GM19463 (cell line): ENCODE measurements at regions not wholly inside any gene's neighbourhood (a gene's known extent, or its start where the extent isn't known, plus 50 kb on each side); places are given as distances from the start of the nearest gene placed in this dataset.
"Not testable (repeated sequence)": the region's sequence is repeated elsewhere in the genome, so short reads cannot be mapped to it uniquely, and the experiment has no call there.

Source experiments
- ATAC-seq: cut with Tn5 transposase; IDR thresholded peaks from one replicate; pipeline ENCODE4 v1.9.1; 2021; ENCODE audit warnings: mild to moderate bottlenecking, moderate library complexity; ENCODE audit not compliant: unreplicated experiment

DNA sequence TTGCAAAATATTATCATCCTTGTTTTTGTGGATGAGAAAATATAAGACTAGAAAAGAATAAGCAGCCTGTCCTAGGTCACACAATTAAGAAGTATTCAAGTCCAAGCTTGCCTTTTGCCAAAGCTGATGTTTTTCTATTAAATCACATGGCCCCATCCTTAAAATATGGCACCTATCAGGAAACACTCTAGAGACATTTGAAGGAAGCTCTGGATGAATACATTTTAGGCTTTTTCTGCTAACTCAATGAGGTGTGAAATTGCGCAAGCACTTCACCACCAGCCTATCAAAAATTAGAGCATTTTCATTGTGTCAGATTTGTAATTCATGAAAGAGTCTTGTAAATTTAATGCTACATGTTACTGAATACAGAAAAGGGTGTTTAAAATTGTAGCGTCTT, 251.1 kb upstream of the MAD2L1 start:
- ATAC-seq: no peak

- no peak for ATAC-seq
Measured at GRCh38 chr4:120316416-120316815, 249.8 kb upstream of the MAD2L1 start.

DNA sequence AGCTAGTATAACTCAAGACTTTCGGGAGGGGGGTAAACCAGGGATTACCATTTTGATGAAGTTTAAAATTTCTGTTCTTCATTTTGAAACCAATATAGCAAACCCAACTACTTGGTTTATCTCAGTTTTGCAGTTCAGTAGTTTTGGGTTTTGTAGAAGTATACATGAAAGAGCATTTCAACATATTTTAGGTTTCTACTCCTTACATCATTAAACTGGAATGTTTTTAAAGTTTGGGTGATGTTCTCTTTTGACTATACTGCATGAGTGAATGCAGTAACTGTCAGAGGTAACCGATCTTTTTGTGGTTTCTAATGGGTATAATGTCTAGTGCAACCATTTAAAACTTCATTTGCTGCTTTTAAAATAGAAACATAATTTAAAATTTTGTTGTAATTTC, 248.3 kb upstream of the MAD2L1 start:
- no peak for ATAC-seq

DNA sequence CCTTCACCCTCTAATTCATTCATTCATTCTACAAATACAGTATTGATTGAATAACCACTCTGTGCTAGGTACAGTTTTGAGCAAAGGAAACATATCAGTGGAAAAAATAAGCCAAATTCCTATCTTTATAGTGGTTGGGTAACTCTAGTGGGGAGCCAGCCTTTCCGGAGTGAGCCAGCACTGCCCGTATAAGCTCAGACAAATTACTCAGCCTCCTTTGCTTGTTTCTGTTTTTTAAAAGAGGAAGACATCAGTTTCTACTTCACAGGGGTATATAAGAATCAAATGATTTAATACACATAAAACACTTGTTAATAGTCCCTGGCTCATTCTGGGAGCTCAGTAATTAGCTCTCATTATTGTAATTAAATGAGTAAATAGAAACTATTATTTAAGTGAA, 238.2 kb upstream of the MAD2L1 start:
- ATAC-seq: no peak

GRCh38 chr4:120299631-120300030, 233.0 kb upstream of the MAD2L1 start:
- ATAC-seq: no peak

GRCh38 chr4:120293341-120293740, 226.7 kb upstream of the MAD2L1 start:
- no peak for ATAC-seq

DNA sequence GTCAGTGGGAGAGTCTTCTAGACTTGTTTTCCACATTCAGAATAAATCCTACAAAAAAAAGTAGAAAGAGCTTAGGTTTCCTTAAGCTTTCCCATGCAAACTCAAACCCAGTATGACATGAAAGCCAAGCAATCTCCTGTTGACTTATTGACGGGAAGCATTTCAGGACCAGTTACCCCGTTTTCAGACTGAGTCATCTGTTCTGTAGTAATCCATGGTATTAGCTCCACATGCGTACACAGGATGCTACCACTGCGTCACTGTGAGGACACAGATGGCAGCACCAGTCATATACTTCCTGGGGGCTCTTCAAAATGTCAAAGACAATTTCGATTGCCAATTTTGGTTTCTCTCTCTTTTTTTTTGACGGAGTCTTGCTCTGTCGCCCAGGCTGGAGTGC, 224.9 kb upstream of the MAD2L1 start:
- no peak for ATAC-seq

DNA sequence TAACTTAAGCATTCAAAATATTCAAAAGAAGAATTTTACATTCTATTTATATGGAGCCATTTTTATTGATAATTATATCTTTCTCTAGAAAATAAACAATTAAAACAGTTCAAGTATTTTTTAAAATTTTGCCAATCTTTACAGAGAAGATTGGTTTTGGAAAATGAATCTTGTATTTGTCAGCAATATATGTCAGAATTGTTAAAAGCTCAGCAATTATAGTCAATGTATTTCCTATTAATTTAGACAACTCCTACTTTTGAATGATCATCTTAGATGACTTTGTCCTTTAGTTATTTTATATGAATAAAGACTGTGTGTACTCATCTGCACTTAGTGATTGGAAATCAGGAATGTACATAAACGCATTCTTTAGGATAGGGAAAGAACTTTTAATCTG, 223.9 kb upstream of the MAD2L1 start:
- ATAC-seq: no peak

GRCh38 chr4:120286813-120287212, 220.2 kb upstream of the MAD2L1 start:
- no peak for ATAC-seq

- no peak for ATAC-seq
Measured at GRCh38 chr4:120281581-120281980, 214.9 kb upstream of the MAD2L1 start.

GRCh38 chr4:120277391-120277790, 210.7 kb upstream of the MAD2L1 start:
- ATAC-seq: no peak

GRCh38 chr4:120266602-120267001, 200.0 kb upstream of the MAD2L1 start:
- no peak for ATAC-seq

- no peak for ATAC-seq
Measured at GRCh38 chr4:120263618-120264017, 197.0 kb upstream of the MAD2L1 start.

DNA sequence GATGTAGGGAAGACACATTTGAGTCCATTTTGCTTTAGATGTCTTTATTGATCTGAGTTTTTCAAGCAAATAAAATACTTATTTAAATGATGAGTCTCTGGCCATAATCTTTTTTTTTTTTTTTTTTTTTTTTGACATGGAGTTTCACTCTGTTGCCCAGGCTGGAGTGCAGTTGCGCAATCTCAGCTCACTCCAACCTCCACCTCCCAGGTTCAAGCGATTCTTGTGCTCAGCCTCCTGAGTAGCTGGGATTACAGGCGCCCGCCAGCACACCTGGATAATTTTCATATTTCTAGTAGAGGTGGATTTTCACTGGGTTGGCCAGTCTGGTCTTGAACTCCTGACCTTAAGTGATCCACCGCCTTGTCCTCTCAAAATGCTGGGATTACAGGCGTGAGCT, 194.5 kb upstream of the MAD2L1 start:
- no peak for ATAC-seq

DNA sequence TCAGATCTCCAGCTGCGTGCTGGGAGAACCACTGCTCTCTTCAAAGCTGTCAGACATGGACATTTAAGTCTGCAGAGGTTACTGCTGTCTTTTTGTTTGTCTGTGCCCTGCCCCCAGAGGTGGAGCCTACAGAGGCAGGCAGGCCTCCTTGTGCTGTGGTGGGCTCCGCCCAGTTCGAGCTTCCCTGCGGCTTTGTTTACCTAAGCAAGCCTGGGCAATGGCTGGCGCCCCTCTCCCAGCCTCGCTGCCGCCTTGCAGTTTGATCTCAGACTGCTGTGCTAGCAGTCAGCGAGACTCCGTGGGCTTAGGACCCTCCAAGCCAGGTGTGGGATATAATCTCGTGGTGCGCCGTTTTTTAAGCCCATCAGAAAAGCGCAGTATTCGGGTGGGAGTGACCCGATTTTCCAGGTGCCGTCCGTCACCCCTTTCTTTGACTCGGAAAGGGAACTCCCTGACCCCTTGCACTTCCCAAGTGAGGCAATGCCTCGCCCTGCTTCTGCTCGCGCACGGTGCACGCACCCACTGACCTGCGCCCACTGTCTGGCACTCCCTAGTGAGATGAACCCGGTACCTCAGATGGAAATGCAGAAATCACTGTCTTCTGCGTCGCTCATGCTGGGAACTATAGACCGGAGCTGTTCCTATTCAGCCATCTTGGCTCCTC, 189.6 kb upstream of the MAD2L1 start:
- ATAC-seq: not testable (repeated sequence)

GRCh38 chr4:120238277-120238973, 171.8 kb upstream of the MAD2L1 start:
- no peak for ATAC-seq

DNA sequence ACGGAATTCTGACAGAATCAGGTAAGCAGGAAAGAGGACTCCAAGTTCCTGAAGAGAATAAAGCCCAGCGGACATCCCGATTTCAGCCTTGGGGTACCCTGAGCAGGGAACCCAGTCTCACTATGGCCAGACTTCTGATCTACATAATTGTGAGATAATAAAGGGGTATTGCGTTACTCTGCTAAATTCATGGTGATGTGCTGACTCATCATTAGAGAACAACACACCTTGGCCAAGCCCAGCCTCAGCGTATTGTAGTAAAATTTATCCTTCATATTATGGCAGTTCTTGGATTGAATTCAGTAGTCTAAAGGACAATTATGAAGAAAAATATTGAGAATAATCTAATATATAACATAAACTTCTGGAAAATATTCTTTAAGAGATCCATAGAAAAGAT, 170.2 kb upstream of the MAD2L1 start:
- ATAC-seq: no peak

- no peak for ATAC-seq
Measured at GRCh38 chr4:120232050-120232449, 165.4 kb upstream of the MAD2L1 start.

- no peak for ATAC-seq
Measured at GRCh38 chr4:120228086-120228485, 161.4 kb upstream of the MAD2L1 start.

DNA sequence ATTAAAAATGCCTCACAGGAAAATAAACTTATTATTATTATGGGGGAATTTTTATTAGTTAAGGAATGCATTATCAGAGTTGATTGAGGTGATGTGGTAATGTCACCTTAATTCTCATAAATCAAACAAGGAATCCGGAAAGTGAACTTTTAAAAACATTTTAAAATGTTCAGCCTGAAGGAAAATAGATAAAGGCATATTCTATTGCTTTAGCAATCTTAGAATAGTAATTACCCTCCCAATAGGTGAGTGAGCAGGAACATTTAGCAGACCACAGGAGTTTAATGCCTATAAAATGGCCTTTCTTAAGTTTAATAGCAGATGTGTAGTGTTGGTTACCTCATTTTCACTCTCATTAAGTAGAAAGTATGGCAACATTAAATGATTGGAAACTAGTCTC, 160.9 kb upstream of the MAD2L1 start:
- ATAC-seq: no peak

DNA sequence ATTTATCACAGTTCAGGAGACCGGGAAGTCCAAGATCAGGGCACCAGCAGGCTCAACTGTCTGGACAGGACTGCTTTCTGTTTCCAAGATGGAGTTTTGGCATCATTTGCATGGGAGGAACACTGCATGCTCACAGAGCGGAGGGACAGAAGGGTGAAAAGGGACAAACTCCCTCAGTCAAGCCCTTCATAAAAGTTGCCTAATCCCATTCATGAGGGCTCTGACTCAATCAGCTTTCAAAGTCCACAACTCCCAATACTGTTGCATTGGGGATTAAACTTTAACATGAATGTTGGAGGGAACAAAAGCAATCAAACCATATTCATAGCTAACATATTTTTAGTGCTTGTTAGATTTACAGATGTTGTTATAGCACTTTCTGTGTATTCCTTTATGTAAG, 158.9 kb upstream of the MAD2L1 start:
- no peak for ATAC-seq

- ATAC-seq: no peak
Measured at GRCh38 chr4:120218981-120219380, 152.3 kb upstream of the MAD2L1 start.

DNA sequence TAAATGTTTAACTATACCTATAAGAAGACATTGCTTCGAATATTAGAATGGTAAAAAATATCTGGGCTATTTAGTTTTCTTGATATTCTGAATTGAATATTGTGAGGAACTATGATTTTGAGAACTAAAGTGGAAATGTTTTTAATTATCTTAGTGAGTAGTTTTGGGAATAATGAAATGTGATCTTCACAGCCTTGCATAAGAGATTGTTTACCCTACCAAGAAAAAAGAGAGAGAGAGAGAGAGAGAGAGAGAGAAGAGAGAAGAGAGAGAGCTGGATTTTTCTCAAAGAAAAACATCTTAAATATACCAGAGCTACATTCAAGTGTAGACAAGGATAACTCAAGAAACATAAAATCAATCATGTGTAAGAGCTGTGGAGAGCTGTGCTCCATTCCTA, 148.7 kb upstream of the MAD2L1 start:
- ATAC-seq: no peak
